ENCODE measurements at regions not wholly inside any gene's neighbourhood (a gene's known extent, or its start where the extent isn't known, plus 50 kb on each side); places are given as distances from the start of the nearest gene placed in this dataset.

DNA sequence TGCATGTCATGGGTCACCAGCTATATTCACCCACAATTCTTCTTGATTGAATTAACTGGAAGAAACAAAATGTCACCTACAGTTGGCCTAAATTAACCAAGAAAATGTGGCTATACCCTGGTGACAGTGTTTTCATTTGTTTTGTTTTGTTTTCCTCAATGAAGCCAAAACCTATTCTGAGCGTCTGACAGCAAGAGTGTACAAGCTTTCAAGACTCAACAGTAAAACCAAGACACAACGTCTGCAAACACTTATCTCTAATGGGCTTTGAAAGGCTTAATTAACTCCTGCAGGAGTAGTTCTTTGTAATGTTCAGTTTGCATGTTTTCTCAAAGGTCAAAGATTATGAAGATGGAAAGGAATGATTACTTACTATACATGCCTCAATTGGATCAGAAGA lies 827.6 kb upstream of the KLHL29 start:
- no peak overlapping the region for H3K27ac ChIP-seq (ENCODE audit: low read depth, low read length)
- no peak overlapping the region for H2BK120ac ChIP-seq (ENCODE audit: low read depth, low read length)
- no peaks in the 10 kb centered on the region for H3K36me3 ChIP-seq (ENCODE audit: control insufficient read depth, insufficient read depth, low read length)
- no peak overlapping the region for H2BK5ac ChIP-seq (ENCODE audit: low read length)
- H3K27me3 ChIP-seq (ENCODE audit: insufficient read depth, low read length, poor library complexity) = no peaks in the 10 kb centered on the region
- H2BK15ac ChIP-seq (replicated peaks; ENCODE audit: low read depth) = no peak overlapping the region
- no peaks in the 10 kb centered on the region for H3K79me1 ChIP-seq (ENCODE audit: low read length)
- H3K18ac ChIP-seq (ENCODE audit: low read length) = no peak overlapping the region
- no peak overlapping the region for H3K23ac ChIP-seq (ENCODE audit: low read length)
- no peak overlapping the region for H3K4me3 ChIP-seq (ENCODE audit: low read length)
- H3K56ac ChIP-seq (ENCODE audit: low read length) = no peak overlapping the region
- no peaks in the 10 kb centered on the region for H3K4me1 ChIP-seq (ENCODE audit: control insufficient read depth, low read depth, low read length)
- no peak overlapping the region for H3K9ac ChIP-seq (ENCODE audit: low read length)
- no peaks in the 10 kb centered on the region for H3K79me2 ChIP-seq (ENCODE audit: control insufficient read depth, insufficient read depth, low read length)
- no peak overlapping the region for H4K5ac ChIP-seq (ENCODE audit: low read length)
- H2AK5ac ChIP-seq (ENCODE audit: low read length) = no peak overlapping the region
- H4K8ac ChIP-seq (ENCODE audit: low read depth, low read length) = no peak overlapping the region
- DNase-seq = no peak
- WGBS (ENCODE audit: extremely low coverage, insufficient coverage, low lambda C conversion rate) = no CpG with 5 or more reads among the region's 2 CpGs
- no peak overlapping the region for H3K4ac ChIP-seq (ENCODE audit: low read depth, low read length)
- H3K4me2 ChIP-seq (ENCODE audit: low read length) = no peak overlapping the region

DNA sequence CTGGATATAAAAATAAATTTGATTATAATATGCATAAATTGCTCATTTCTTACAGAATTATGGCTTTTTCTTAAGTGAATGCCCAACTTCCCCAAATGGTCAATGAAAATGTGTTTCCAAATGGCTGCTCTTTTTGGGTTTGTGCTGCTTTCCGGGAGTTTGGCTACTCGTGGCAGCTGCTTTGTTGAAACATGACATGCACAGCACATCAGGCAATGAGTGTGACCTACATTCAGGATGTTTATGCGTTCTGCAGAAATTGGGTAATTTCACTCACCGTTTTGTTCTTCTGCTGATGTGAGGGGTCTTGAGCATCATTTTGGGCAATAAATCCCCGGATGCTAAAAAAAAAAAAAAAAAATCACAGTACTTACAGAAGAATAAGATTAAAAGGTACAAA lies 825.0 kb upstream of the KLHL29 start:
- Histone ChIP-seq H3K79me1 (ENCODE audit: low read length) (no peaks in the 10 kb centered on the region), H4K5ac (ENCODE audit: low read length) (no peak overlapping the region), H3K18ac (ENCODE audit: low read length) (no peak overlapping the region), H3K4ac (ENCODE audit: low read depth, low read length) (no peak overlapping the region), H2BK15ac (replicated peaks; ENCODE audit: low read depth) (no peak overlapping the region), H3K23ac (ENCODE audit: low read length) (no peak overlapping the region), H3K36me3 (ENCODE audit: control insufficient read depth, insufficient read depth, low read length) (no peaks in the 10 kb centered on the region), H3K27me3 (ENCODE audit: insufficient read depth, low read length, poor library complexity) (no peaks in the 10 kb centered on the region), H4K8ac (ENCODE audit: low read depth, low read length) (no peak overlapping the region), H3K4me2 (ENCODE audit: low read length) (no peak overlapping the region), H2BK5ac (ENCODE audit: low read length) (no peak overlapping the region), H3K4me1 (ENCODE audit: control insufficient read depth, low read depth, low read length) (no peaks in the 10 kb centered on the region), H3K27ac (ENCODE audit: low read depth, low read length) (no peak overlapping the region), H2AK5ac (ENCODE audit: low read length) (no peak overlapping the region), H3K4me3 (ENCODE audit: low read length) (no peak overlapping the region), H3K56ac (ENCODE audit: low read length) (no peak overlapping the region), H2BK120ac (ENCODE audit: low read depth, low read length) (no peak overlapping the region), H3K79me2 (ENCODE audit: control insufficient read depth, insufficient read depth, low read length) (no peaks in the 10 kb centered on the region), H3K9ac (ENCODE audit: low read length) (no peak overlapping the region)
- no CpG with 5 or more reads among the region's 5 CpGs for WGBS (ENCODE audit: extremely low coverage, insufficient coverage, low lambda C conversion rate)
- DNase-seq = no peak

DNA sequence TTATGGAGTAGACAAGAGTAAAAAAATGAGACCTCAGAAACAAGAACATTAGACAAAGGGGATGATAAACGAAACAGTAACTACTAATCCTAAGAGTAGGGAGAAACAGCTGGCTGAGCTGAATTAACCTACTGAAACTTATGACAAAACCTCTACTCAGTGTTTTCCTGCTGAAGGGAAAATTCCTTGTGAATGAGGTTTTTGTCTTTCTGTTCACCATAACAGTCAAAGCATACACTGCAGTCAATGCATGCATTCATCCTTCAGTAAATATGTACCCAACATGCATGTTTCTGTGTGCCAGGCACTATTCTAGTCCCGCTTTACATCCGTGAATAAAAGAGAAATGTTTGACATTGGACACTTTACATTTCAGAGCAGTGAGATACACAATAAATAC lies 805.6 kb upstream of the KLHL29 start:
- no peak for DNase-seq
- Histone ChIP-seq H3K79me2 (ENCODE audit: control insufficient read depth, insufficient read depth, low read length) (no peaks in the 10 kb centered on the region), H3K27ac (ENCODE audit: low read depth, low read length) (no peak overlapping the region), H3K4me2 (ENCODE audit: low read length) (no peak overlapping the region), H3K4me3 (ENCODE audit: low read length) (no peak overlapping the region), H3K9ac (ENCODE audit: low read length) (no peak overlapping the region), H3K79me1 (ENCODE audit: low read length) (no peaks in the 10 kb centered on the region), H3K4me1 (ENCODE audit: control insufficient read depth, low read depth, low read length) (no peaks in the 10 kb centered on the region), H3K4ac (ENCODE audit: low read depth, low read length) (no peak overlapping the region), H3K18ac (ENCODE audit: low read length) (no peak overlapping the region), H4K8ac (ENCODE audit: low read depth, low read length) (no peak overlapping the region), H2BK120ac (ENCODE audit: low read depth, low read length) (no peak overlapping the region), H2BK15ac (replicated peaks; ENCODE audit: low read depth) (no peak overlapping the region), H2AK5ac (ENCODE audit: low read length) (no peak overlapping the region), H3K56ac (ENCODE audit: low read length) (no peak overlapping the region), H4K5ac (ENCODE audit: low read length) (no peak overlapping the region), H2BK5ac (ENCODE audit: low read length) (no peak overlapping the region), H3K23ac (ENCODE audit: low read length) (no peak overlapping the region), H3K36me3 (ENCODE audit: control insufficient read depth, insufficient read depth, low read length) (no peaks in the 10 kb centered on the region), H3K27me3 (ENCODE audit: insufficient read depth, low read length, poor library complexity) (no peaks in the 10 kb centered on the region)
- whole genome bisulfite sequencing (ENCODE audit: extremely low coverage, insufficient coverage, low lambda C conversion rate) = no CpG with 5 or more reads among the region's 3 CpGs

DNA sequence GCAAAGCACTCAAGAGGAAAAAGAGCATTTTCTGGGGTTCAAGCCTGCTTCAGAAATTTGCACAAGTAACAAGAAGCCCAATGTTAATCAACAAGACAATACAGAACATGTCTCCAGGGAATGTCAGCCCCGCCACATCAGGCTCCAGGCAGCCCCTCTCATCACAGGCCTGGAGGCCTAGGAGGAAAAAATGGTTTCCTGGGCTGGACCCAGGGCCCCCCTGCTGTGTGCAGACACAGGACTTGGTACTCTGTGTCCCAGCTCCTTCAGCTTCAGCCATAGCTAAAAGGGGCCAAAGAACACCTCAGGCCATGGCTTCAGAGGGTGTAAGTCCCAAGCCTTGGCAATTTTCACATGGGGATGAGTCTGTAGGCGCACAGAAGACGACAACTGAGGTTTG lies 802.9 kb upstream of the KLHL29 start:
- no peaks in the 10 kb centered on the region for H3K4me1 ChIP-seq (ENCODE audit: control insufficient read depth, low read depth, low read length)
- H3K4ac ChIP-seq (ENCODE audit: low read depth, low read length) = no peak overlapping the region
- no peak overlapping the region for H3K18ac ChIP-seq (ENCODE audit: low read length)
- no peaks in the 10 kb centered on the region for H3K36me3 ChIP-seq (ENCODE audit: control insufficient read depth, insufficient read depth, low read length)
- H3K79me2 ChIP-seq (ENCODE audit: control insufficient read depth, insufficient read depth, low read length) = no peaks in the 10 kb centered on the region
- DNase-seq = peak; percentile 1
- no peak overlapping the region for H3K23ac ChIP-seq (ENCODE audit: low read length)
- H3K27ac ChIP-seq (ENCODE audit: low read depth, low read length) = no peak overlapping the region
- H4K5ac ChIP-seq (ENCODE audit: low read length) = no peak overlapping the region
- H3K4me3 ChIP-seq (ENCODE audit: low read length) = no peak overlapping the region
- H2BK15ac ChIP-seq (replicated peaks; ENCODE audit: low read depth) = no peak overlapping the region
- no peak overlapping the region for H3K56ac ChIP-seq (ENCODE audit: low read length)
- H3K27me3 ChIP-seq (ENCODE audit: insufficient read depth, low read length, poor library complexity) = no peaks in the 10 kb centered on the region
- no peak overlapping the region for H3K4me2 ChIP-seq (ENCODE audit: low read length)
- H2BK120ac ChIP-seq (ENCODE audit: low read depth, low read length) = no peak overlapping the region
- H3K9ac ChIP-seq (ENCODE audit: low read length) = no peak overlapping the region
- H3K79me1 ChIP-seq (ENCODE audit: low read length) = no peaks in the 10 kb centered on the region
- H4K8ac ChIP-seq (ENCODE audit: low read depth, low read length) = no peak overlapping the region
- no CpG with 5 or more reads among the region's 3 CpGs for WGBS (ENCODE audit: extremely low coverage, insufficient coverage, low lambda C conversion rate)
- H2BK5ac ChIP-seq (ENCODE audit: low read length) = no peak overlapping the region
- H2AK5ac ChIP-seq (ENCODE audit: low read length) = no peak overlapping the region

DNA sequence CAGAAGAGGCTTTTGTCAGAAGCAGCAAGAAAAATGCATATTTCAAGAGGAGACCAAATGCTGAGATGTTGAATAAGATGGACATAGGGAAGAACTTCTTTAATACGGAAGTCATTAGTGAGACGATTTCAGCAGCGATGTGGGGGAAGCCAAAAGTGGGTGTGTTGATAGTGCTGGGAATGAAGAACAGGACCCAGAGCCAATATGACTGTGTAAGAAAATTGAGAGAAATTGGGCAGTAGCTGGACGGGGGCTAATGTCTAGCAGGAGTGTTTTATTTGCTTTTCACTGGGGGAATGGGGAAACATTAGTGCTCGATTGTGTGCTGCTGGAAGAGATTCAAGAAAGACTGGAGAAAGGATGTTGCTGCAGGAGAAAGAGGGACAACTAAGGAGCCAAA lies 788.7 kb upstream of the KLHL29 start:
- Histone ChIP-seq H4K5ac (ENCODE audit: low read length) (no peak overlapping the region), H2AK5ac (ENCODE audit: low read length) (no peak overlapping the region), H3K27me3 (ENCODE audit: insufficient read depth, low read length, poor library complexity) (no peaks in the 10 kb centered on the region), H2BK15ac (replicated peaks; ENCODE audit: low read depth) (no peak overlapping the region), H3K4me3 (ENCODE audit: low read length) (no peak overlapping the region), H3K18ac (ENCODE audit: low read length) (no peak overlapping the region), H2BK120ac (ENCODE audit: low read depth, low read length) (no peak overlapping the region), H3K4ac (ENCODE audit: low read depth, low read length) (no peak overlapping the region), H3K27ac (ENCODE audit: low read depth, low read length) (no peak overlapping the region), H3K56ac (ENCODE audit: low read length) (no peak overlapping the region), H3K4me1 (ENCODE audit: control insufficient read depth, low read depth, low read length) (no peaks in the 10 kb centered on the region), H3K4me2 (ENCODE audit: low read length) (no peak overlapping the region), H3K36me3 (ENCODE audit: control insufficient read depth, insufficient read depth, low read length) (no peaks in the 10 kb centered on the region), H3K79me2 (ENCODE audit: control insufficient read depth, insufficient read depth, low read length) (no peaks in the 10 kb centered on the region), H4K8ac (ENCODE audit: low read depth, low read length) (no peak overlapping the region), H2BK5ac (ENCODE audit: low read length) (no peak overlapping the region), H3K9ac (ENCODE audit: low read length) (no peak overlapping the region), H3K79me1 (ENCODE audit: low read length) (no peaks in the 10 kb centered on the region), H3K23ac (ENCODE audit: low read length) (no peak overlapping the region)
- DNase-seq = no peak
- WGBS (ENCODE audit: extremely low coverage, insufficient coverage, low lambda C conversion rate) = no CpG with 5 or more reads among the region's 5 CpGs

DNA sequence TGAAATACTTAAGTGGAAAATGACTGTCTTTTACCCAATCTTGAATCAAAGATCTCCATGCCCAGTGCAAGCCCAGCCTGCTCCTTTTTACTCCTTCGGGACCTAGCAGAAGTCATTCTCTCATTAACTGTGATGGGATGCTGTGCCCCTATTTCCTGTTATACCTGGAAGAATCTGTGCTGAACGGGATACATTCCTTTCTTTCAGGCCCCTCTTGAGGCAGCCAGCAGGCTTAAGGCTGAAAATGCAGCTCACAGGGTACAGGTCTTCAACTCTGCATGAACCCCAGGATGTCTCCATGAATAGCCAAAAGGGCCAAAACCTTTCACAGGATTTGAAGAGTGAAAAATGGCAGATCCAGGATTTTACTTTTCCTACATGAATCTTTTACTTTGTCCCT lies 784.8 kb upstream of the KLHL29 start:
- Histone ChIP-seq H4K5ac (ENCODE audit: low read length) (no peak overlapping the region), H2BK120ac (ENCODE audit: low read depth, low read length) (no peak overlapping the region), H3K36me3 (ENCODE audit: control insufficient read depth, insufficient read depth, low read length) (no peaks in the 10 kb centered on the region), H3K27ac (ENCODE audit: low read depth, low read length) (no peak overlapping the region), H2AK5ac (ENCODE audit: low read length) (no peak overlapping the region), H3K56ac (ENCODE audit: low read length) (no peak overlapping the region), H2BK15ac (replicated peaks; ENCODE audit: low read depth) (no peak overlapping the region), H2BK5ac (ENCODE audit: low read length) (no peak overlapping the region), H3K79me1 (ENCODE audit: low read length) (no peaks in the 10 kb centered on the region), H3K79me2 (ENCODE audit: control insufficient read depth, insufficient read depth, low read length) (no peaks in the 10 kb centered on the region), H3K4me1 (ENCODE audit: control insufficient read depth, low read depth, low read length) (no peaks in the 10 kb centered on the region), H4K8ac (ENCODE audit: low read depth, low read length) (no peak overlapping the region), H3K4ac (ENCODE audit: low read depth, low read length) (no peak overlapping the region), H3K4me3 (ENCODE audit: low read length) (no peak overlapping the region), H3K27me3 (ENCODE audit: insufficient read depth, low read length, poor library complexity) (no peaks in the 10 kb centered on the region), H3K9ac (ENCODE audit: low read length) (no peak overlapping the region), H3K23ac (ENCODE audit: low read length) (no peak overlapping the region), H3K4me2 (ENCODE audit: low read length) (no peak overlapping the region), H3K18ac (ENCODE audit: low read length) (no peak overlapping the region)
- no CpG with 5 or more reads among the region's 2 CpGs for WGBS (ENCODE audit: extremely low coverage, insufficient coverage, low lambda C conversion rate)
- DNase-seq = peak; percentile 38
